Erythroblast (primary cell): ENCODE measurements at regions not wholly inside any gene's neighbourhood (a gene's known extent, or its start where the extent isn't known, plus 50 kb on each side); places are given as distances from the start of the nearest gene placed in this dataset.

Source experiments
- GATA1 ChIP-seq: IDR thresholded peaks from 2 replicates; pipeline ENCODE4 v1.6.1; 2011; ENCODE audit warnings: low read depth, mild to moderate bottlenecking, control low read depth, low read length, moderate library complexity
- POLR2A ChIP-seq: IDR thresholded peaks from 2 replicates; pipeline ENCODE4 v1.6.1; 2011; ENCODE audit warnings: mild to moderate bottlenecking, low read length

- no peak for TF ChIP-seq POLR2A
- no peak for TF ChIP-seq GATA1
These were observed 677.7 kb downstream of the DOK5 start for GRCh38 chr20:55153001-55153645.
